Neural crest cell (in vitro differentiated cells): ENCODE measurements at regions not wholly inside any gene's neighbourhood (a gene's known extent, or its start where the extent isn't known, plus 50 kb on each side); places are given as distances from the start of the nearest gene placed in this dataset.

Experiments
- DNase-seq: peaks from one replicate; pipeline ENCODE4 v3.0.0; 2021; ENCODE audit warnings: low read depth, mixed read lengths, low spot score
- H3K27ac Mint-ChIP-seq: one replicate; pipeline ENCODE4 v1.8.0; 2021; ENCODE audit warnings: mild to moderate bottlenecking, mixed read lengths; ENCODE audit not compliant: unreplicated experiment
- H3K27me3 Mint-ChIP-seq: 2 replicates; pipeline ENCODE4 v1.8.0; 2021; ENCODE audit warnings: low read depth, mild to moderate bottlenecking, mixed read lengths
- H3K36me3 Mint-ChIP-seq: 2 replicates; pipeline ENCODE4 v1.8.0; 2021; ENCODE audit warnings: low read depth, mild to moderate bottlenecking, mixed read lengths
- H3K4me1 Mint-ChIP-seq: 2 replicates; pipeline ENCODE4 v1.8.0; 2021; ENCODE audit warnings: mixed read lengths
- H3K4me3 Mint-ChIP-seq: one replicate; pipeline ENCODE4 v1.8.0; 2021; ENCODE audit warnings: mild to moderate bottlenecking, mixed read lengths
- H3K9me3 Mint-ChIP-seq: 2 replicates; pipeline ENCODE4 v1.8.0; 2021; ENCODE audit warnings: mixed read lengths
- CTCF ChIP-seq: fragments of 200-600 bp; sonication (generic); conservative IDR thresholded peaks from 2 replicates; pipeline ENCODE4 v1.5.0; 2021; ENCODE audit warnings: antibody characterized with exemption, mild to moderate bottlenecking

GRCh38 chr7:54701982-54702381 lies 57.0 kb downstream of the SEC61G start:
- no peaks in the 10 kb centered on the region for H3K9me3 Mint-ChIP-seq
- no peak for TF ChIP-seq CTCF
- no peaks in the 10 kb centered on the region for H3K36me3 Mint-ChIP-seq
- no peaks in the 10 kb centered on the region for H3K27me3 Mint-ChIP-seq
- no peak for DNase-seq
- no peak overlapping the region for H3K4me3 Mint-ChIP-seq
- H3K27ac Mint-ChIP-seq = no peak overlapping the region
- no peaks in the 10 kb centered on the region for H3K4me1 Mint-ChIP-seq

GRCh38 chr7:54699715-54700114 lies 59.3 kb downstream of the SEC61G start:
- Mint-ChIP-seq H3K9me3 (no peaks in the 10 kb centered on the region), H3K36me3 (no peaks in the 10 kb centered on the region)

GRCh38 chr7:54697659-54698186 lies 61.3 kb downstream of the SEC61G start:
- no peak overlapping the region for H3K27ac Mint-ChIP-seq
- no peaks in the 10 kb centered on the region for H3K4me1 Mint-ChIP-seq
- no peaks in the 10 kb centered on the region for H3K9me3 Mint-ChIP-seq
- no peaks in the 10 kb centered on the region for H3K36me3 Mint-ChIP-seq
- no peak for TF ChIP-seq CTCF
- no peak overlapping the region for H3K4me3 Mint-ChIP-seq
- DNase-seq = no peak
- H3K27me3 Mint-ChIP-seq = no peaks in the 10 kb centered on the region

More at GRCh38 chr7:54699715-54700114, 59.3 kb downstream of the SEC61G start:
- Mint-ChIP-seq H3K4me3 (no peak overlapping the region), H3K27me3 (no peaks in the 10 kb centered on the region), H3K4me1 (no peaks in the 10 kb centered on the region), H3K27ac (no peak overlapping the region)
- no peak for DNase-seq
- no peak for TF ChIP-seq CTCF

GRCh38 chr7:54690892-54691291 lies 68.1 kb downstream of the SEC61G start:
- TF ChIP-seq CTCF = no peak
- no peaks in the 10 kb centered on the region for H3K9me3 Mint-ChIP-seq
- no peak overlapping the region for H3K27ac Mint-ChIP-seq
- peaks cover 3% of the 10 kb centered on the region for H3K27me3 Mint-ChIP-seq
- H3K4me3 Mint-ChIP-seq = no peak overlapping the region
- peaks cover 5% of the 10 kb centered on the region for H3K4me1 Mint-ChIP-seq
- H3K36me3 Mint-ChIP-seq = no peaks in the 10 kb centered on the region
- no peak for DNase-seq

GRCh38 chr7:54690050-54690443 lies 69.0 kb downstream of the SEC61G start:
- Mint-ChIP-seq H3K36me3 (no peaks in the 10 kb centered on the region), H3K4me3 (no peak overlapping the region), H3K27me3 (peaks cover 3% of the 10 kb centered on the region), H3K27ac (no peak overlapping the region), H3K9me3 (no peaks in the 10 kb centered on the region), H3K4me1 (peaks cover 5% of the 10 kb centered on the region)
- DNase-seq = no peak
- TF ChIP-seq CTCF = no peak
